ENCODE measurements at regions not wholly inside any gene's neighbourhood (a gene's known extent, or its start where the extent isn't known, plus 50 kb on each side); places are given as distances from the start of the nearest gene placed in this dataset.

- intact Hi-C loops (cut with micrococcal nuclease) = no loop called here
- Mint-ChIP-seq H3K27me3 (peaks cover 21% of the 10 kb centered on the region), H3K4me3 (no peak overlapping the region), H3K9me3 (no peaks in the 10 kb centered on the region), H3K27ac (no peak overlapping the region), H3K36me3 (ENCODE audit: low read depth) (no peaks in the 10 kb centered on the region), H3K4me1 (ENCODE audit: low read depth) (no peaks in the 10 kb centered on the region)
- POLR2A ChIA-PET = no interaction called here
- CTCF ChIA-PET = no interaction called here
- no peak for ATAC-seq
- DNase-seq = no peak
- TF ChIP-seq CTCF (IDR thresholded peaks at IDR 0.05) = no peak
These were observed 204.2 kb downstream of the BMP7 start for GRCh38 chr20:57062241-57062640.

GRCh38 chr20:57062696-57063270 is 203.7 kb downstream of the BMP7 start:
- DNase-seq (no peak), ATAC-seq (no peak)
- no peak for TF ChIP-seq CTCF (IDR thresholded peaks at IDR 0.05)
- H3K4me1 Mint-ChIP-seq (ENCODE audit: low read depth) = no peaks in the 10 kb centered on the region
- intact Hi-C loops (cut with micrococcal nuclease) = no loop called here
- H3K36me3 Mint-ChIP-seq (ENCODE audit: low read depth) = no peaks in the 10 kb centered on the region
- H3K4me3 Mint-ChIP-seq = no peak overlapping the region
- no peaks in the 10 kb centered on the region for H3K9me3 Mint-ChIP-seq
- ChIA-PET CTCF (no interaction called here), POLR2A (no interaction called here)
- H3K27ac Mint-ChIP-seq = no peak overlapping the region
- peaks cover 21% of the 10 kb centered on the region for H3K27me3 Mint-ChIP-seq

GRCh38 chr20:57064836-57065235 is 201.6 kb downstream of the BMP7 start:
- TF ChIP-seq CTCF (IDR thresholded peaks at IDR 0.05) = no peak
- ATAC-seq (no peak), DNase-seq (no peak)
- Mint-ChIP-seq H3K4me3 (no peak overlapping the region), H3K27me3 (peaks cover 16% of the 10 kb centered on the region), H3K27ac (no peak overlapping the region), H3K9me3 (no peaks in the 10 kb centered on the region), H3K36me3 (ENCODE audit: low read depth) (no peaks in the 10 kb centered on the region), H3K4me1 (ENCODE audit: low read depth) (no peaks in the 10 kb centered on the region)
- intact Hi-C loops (cut with micrococcal nuclease) = no loop called here
- ChIA-PET POLR2A (no interaction called here), CTCF (no interaction called here)

- H3K4me1 Mint-ChIP-seq (ENCODE audit: low read depth) = no peaks in the 10 kb centered on the region
- ChIA-PET CTCF (no interaction called here), POLR2A (no interaction called here)
- no peaks in the 10 kb centered on the region for H3K9me3 Mint-ChIP-seq
- H3K4me3 Mint-ChIP-seq = no peak overlapping the region
- ATAC-seq = no peak
- H3K27me3 Mint-ChIP-seq = peaks cover 19% of the 10 kb centered on the region
- TF ChIP-seq CTCF (IDR thresholded peaks at IDR 0.05) = no peak
- intact Hi-C loops (cut with micrococcal nuclease) = no loop called here
- H3K27ac Mint-ChIP-seq = no peak overlapping the region
- DNase-seq = no peak
- H3K36me3 Mint-ChIP-seq (ENCODE audit: low read depth) = no peaks in the 10 kb centered on the region
These were observed 200.8 kb downstream of the BMP7 start for GRCh38 chr20:57065646-57066045.

- Mint-ChIP-seq H3K9me3 (no peaks in the 10 kb centered on the region), H3K36me3 (ENCODE audit: low read depth) (no peaks in the 10 kb centered on the region), H3K4me3 (no peak overlapping the region), H3K27me3 (peaks cover 22% of the 10 kb centered on the region), H3K4me1 (ENCODE audit: low read depth) (peaks cover 3% of the 10 kb centered on the region), H3K27ac (no peak overlapping the region)
- POLR2A ChIA-PET = no interaction called here
- DNase-seq (no peak), ATAC-seq (no peak)
- intact Hi-C loops (cut with micrococcal nuclease) = no loop called here
- no peak for TF ChIP-seq CTCF (IDR thresholded peaks at IDR 0.05)
- CTCF ChIA-PET = no interaction called here
These were observed 200.1 kb downstream of the BMP7 start for GRCh38 chr20:57066126-57066900.
